SU-DHL-6 (cell line): ENCODE measurements at regions not wholly inside any gene's neighbourhood (a gene's known extent, or its start where the extent isn't known, plus 50 kb on each side); places are given as distances from the start of the nearest gene placed in this dataset.

Experiments used
- H2AFZ ChIP-seq: fragments of 200-600 bp; sonication (generic); 2 replicates; pipeline ENCODE4 v1.6.1; 2014; ENCODE audit warnings: low read depth, mild to moderate bottlenecking, moderate library complexity, mixed read lengths, antibody characterized with exemption, low read length; ENCODE audit not compliant: severe bottlenecking
- H3F3A ChIP-seq: fragments of 200-600 bp; shearing (Covaris generic); 2 replicates; pipeline ENCODE4 v1.6.0; 2016; ENCODE audit warnings: antibody characterized with exemption, mild to moderate bottlenecking; ENCODE audit not compliant: insufficient read depth
- H3K27ac ChIP-seq: fragments of 200-600 bp; sonication (generic); 2 replicates; pipeline ENCODE4 v1.5.1; 2016; ENCODE audit warnings: low read depth, mild to moderate bottlenecking, low read length, moderate library complexity, mixed read lengths
- H3K27me3 ChIP-seq: fragments of 200-600 bp; sonication (generic), shearing (Covaris generic); 2 replicates; pipeline ENCODE4 v1.6.0; 2014; ENCODE audit warnings: mild to moderate bottlenecking, low read length
- H3K36me3 ChIP-seq: fragments of 200-600 bp; sonication (generic); 2 replicates; pipeline ENCODE4 v1.6.1; 2014; ENCODE audit warnings: mild to moderate bottlenecking, low read length, mixed read lengths
- H3K4me2 ChIP-seq: fragments of 300-600, 200-600 bp; shearing (Covaris generic), sonication (generic); 2 replicates; pipeline ENCODE4 v1.6.0; 2014; ENCODE audit warnings: low read length, low read depth, mild to moderate bottlenecking; ENCODE audit not compliant: poor library complexity, severe bottlenecking
- H3K4me3 ChIP-seq: fragments of 200-600 bp; sonication (generic); 2 replicates; pipeline ENCODE4 v1.5.1; 2014; ENCODE audit warnings: antibody characterized with exemption, low read length, mild to moderate bottlenecking, mixed read lengths; ENCODE audit not compliant: insufficient read depth, poor library complexity, severe bottlenecking
- H3K79me2 ChIP-seq: fragments of 200-600 bp; sonication (generic); 2 replicates; pipeline ENCODE4 v1.6.1; 2014; ENCODE audit warnings: mild to moderate bottlenecking, low read length, moderate library complexity; ENCODE audit not compliant: insufficient read depth
- H3K9ac ChIP-seq: fragments of 200-600 bp; sonication (generic); 2 replicates; pipeline ENCODE4 v1.7.0; 2014; ENCODE audit warnings: mild to moderate bottlenecking, low read length
- H3K9me2 ChIP-seq: fragments of 200-600 bp; sonication (generic); replicated peaks from 2 replicates; pipeline ENCODE4 v1.6.1; 2014; ENCODE audit warnings: low read length; ENCODE audit not compliant: insufficient read depth
- H3K9me3 ChIP-seq: fragments of 200-600 bp; sonication (generic); 2 replicates; pipeline ENCODE4 v1.6.1; 2014; ENCODE audit warnings: low read length, mixed read lengths; ENCODE audit not compliant: insufficient read depth
- H4K20me1 ChIP-seq: fragments of 200-600 bp; sonication (generic); 2 replicates; pipeline ENCODE4 v1.6.1; 2014; ENCODE audit warnings: low read depth, mild to moderate bottlenecking, antibody characterized with exemption, low read length, moderate library complexity, mixed read lengths
- CTCF ChIP-seq: fragments of 200-600 bp; sonication (generic); IDR thresholded peaks from one replicate; pipeline ENCODE4 v1.5.1; 2017; ENCODE audit warnings: antibody characterized with exemption, mild to moderate bottlenecking, low read length, moderate library complexity; ENCODE audit not compliant: insufficient read depth, poor library complexity, severe bottlenecking
- EZH2phosphoT487 ChIP-seq: fragments of 200-600 bp; sonication (generic), shearing (Covaris generic); conservative IDR thresholded peaks from 2 replicates; pipeline ENCODE4 v1.6.1; 2018; ENCODE audit warnings: mild to moderate bottlenecking, antibody characterized with exemption, low read length, moderate library complexity, mixed read lengths

GRCh38 chr5:27701931-27702903 lies 663.8 kb upstream of the CDH9 start:
- Histone ChIP-seq H3K9ac (no peak overlapping the region), H3K4me3 (no peak overlapping the region), H2AFZ (peak overlapping the region; percentile 49), H3K27me3 (no peaks in the 10 kb centered on the region), H4K20me1 (no peaks in the 10 kb centered on the region), H3F3A (no peaks in the 10 kb centered on the region), H3K36me3 (no peaks in the 10 kb centered on the region), H3K9me3 (no peaks in the 10 kb centered on the region), H3K79me2 (no peaks in the 10 kb centered on the region), H3K9me2 (no peaks in the 10 kb centered on the region), H3K27ac (no peak overlapping the region), H3K4me2 (no peak overlapping the region)
- TF ChIP-seq CTCF (no peak), EZH2phosphoT487 (no peak)

DNA sequence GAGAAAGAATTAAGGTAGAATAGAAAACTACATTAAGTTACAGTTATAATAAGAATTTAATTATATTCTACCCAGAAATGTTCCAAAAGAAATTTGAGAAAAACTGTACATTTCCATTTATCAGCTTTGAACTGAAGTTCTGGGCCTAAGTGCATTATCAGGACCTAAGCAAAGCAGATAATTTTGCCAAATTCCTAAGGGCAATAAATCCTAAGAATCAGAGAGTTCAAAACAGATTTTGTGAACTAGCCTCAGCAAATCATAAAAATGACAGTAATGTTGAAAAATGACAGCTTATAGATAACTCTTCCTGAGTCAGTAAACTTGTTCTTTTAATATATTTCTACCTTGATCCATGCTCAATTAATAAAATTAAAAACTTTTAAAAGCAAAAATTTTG lies 662.1 kb upstream of the CDH9 start:
- H3K4me3 ChIP-seq = no peak overlapping the region
- H3K27ac ChIP-seq = no peak overlapping the region
- peak overlapping the region; percentile 39 for H2AFZ ChIP-seq
- H3K79me2 ChIP-seq = no peaks in the 10 kb centered on the region
- TF ChIP-seq CTCF (no peak), EZH2phosphoT487 (no peak)
- H3K9ac ChIP-seq = no peak overlapping the region
- no peaks in the 10 kb centered on the region for H3F3A ChIP-seq
- H3K27me3 ChIP-seq = no peaks in the 10 kb centered on the region
- H3K36me3 ChIP-seq = no peaks in the 10 kb centered on the region
- H3K4me2 ChIP-seq = no peak overlapping the region
- H3K9me2 ChIP-seq = no peaks in the 10 kb centered on the region
- H3K9me3 ChIP-seq = no peaks in the 10 kb centered on the region
- H4K20me1 ChIP-seq = no peaks in the 10 kb centered on the region

DNA sequence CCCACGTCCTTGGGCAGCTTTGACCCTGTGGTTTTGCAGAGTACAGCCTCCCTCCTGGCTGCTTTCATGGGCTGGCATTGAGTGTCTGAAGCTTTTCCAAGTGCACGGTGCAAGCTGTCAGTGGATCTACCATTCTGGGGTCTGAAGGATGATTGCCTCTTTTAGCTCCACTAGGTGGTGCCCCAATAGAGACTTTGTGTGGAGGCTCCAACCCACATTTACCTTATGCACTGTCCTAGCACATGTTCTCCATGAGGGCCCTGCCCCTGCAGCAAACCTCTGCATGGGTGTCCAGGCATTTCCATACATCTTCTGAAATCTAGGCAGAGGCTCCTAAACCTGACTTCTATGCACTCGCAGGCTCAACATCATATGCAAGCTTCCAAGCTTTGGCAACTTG lies 644.2 kb upstream of the CDH9 start:
- no peaks in the 10 kb centered on the region for H3K36me3 ChIP-seq
- H3K79me2 ChIP-seq = no peaks in the 10 kb centered on the region
- H3K9ac ChIP-seq = no peak overlapping the region
- H3K27ac ChIP-seq = no peak overlapping the region
- no peak for TF ChIP-seq EZH2phosphoT487
- no peak for TF ChIP-seq CTCF
- peak overlapping the region; percentile 16 for H2AFZ ChIP-seq
- no peaks in the 10 kb centered on the region for H3F3A ChIP-seq
- no peaks in the 10 kb centered on the region for H4K20me1 ChIP-seq
- no peak overlapping the region for H3K4me3 ChIP-seq
- no peaks in the 10 kb centered on the region for H3K9me2 ChIP-seq
- H3K4me2 ChIP-seq = no peak overlapping the region
- H3K9me3 ChIP-seq = no peaks in the 10 kb centered on the region
- H3K27me3 ChIP-seq = no peaks in the 10 kb centered on the region
